Esophagus (tissue), 2 donors: ENCODE measurements at regions not wholly inside any gene's neighbourhood (a gene's known extent, or its start where the extent isn't known, plus 50 kb on each side); places are given as distances from the start of the nearest gene placed in this dataset.

Experiments used
- H3K27ac ChIP-seq, 2 donors: one replicate each; pipeline ENCODE4 v1.5.1; 2013; ENCODE audit warnings: low read depth in 2 of 2, mild to moderate bottlenecking in 2 of 2, inconsistent platforms in 1 of 2, low read length in 1 of 2, moderate library complexity in 1 of 2
- H3K27me3 ChIP-seq, 2 donors: one replicate each; pipeline ENCODE4 v1.6.1; 2013; ENCODE audit warnings: low read length in 2 of 2, control low read depth in 1 of 2, mild to moderate bottlenecking in 1 of 2; ENCODE audit not compliant: insufficient read depth in 2 of 2, control insufficient read depth in 1 of 2
- H3K36me3 ChIP-seq, 2 donors: one replicate each; pipeline ENCODE4 v1.6.1; 2013; ENCODE audit warnings: low read length in 1 of 2; ENCODE audit not compliant: control insufficient read depth in 2 of 2, insufficient read depth in 2 of 2
- H3K4me1 ChIP-seq, 2 donors: one replicate each; pipeline ENCODE4 v1.6.1; 2013; ENCODE audit warnings: low read length in 1 of 2; ENCODE audit not compliant: control insufficient read depth in 2 of 2, insufficient read depth in 2 of 2
- H3K4me3 ChIP-seq, 2 donors: one replicate each; pipeline ENCODE4 v1.5.1; 2013; ENCODE audit warnings: low read length in 2 of 2, mild to moderate bottlenecking in 2 of 2, low read depth in 1 of 2, moderate library complexity in 1 of 2
- H3K9me3 ChIP-seq, 2 donors: one replicate each; pipeline ENCODE4 v1.6.1; 2013; ENCODE audit warnings: mild to moderate bottlenecking in 2 of 2, low read depth in 1 of 2, low read length in 1 of 2, moderate library complexity in 1 of 2; ENCODE audit not compliant: control insufficient read depth in 2 of 2, insufficient read depth in 1 of 2
- WGBS, 2 donors: extraction: QIAGEN DNeasy Blood & Tissue Kit; methylation state at CpG; one replicate each; pipeline ENCODE4 v1.1.7; 2013; 5-methylcytosine and 5-hydroxymethylcytosine counted together
- donor health status: healthy with polysubstance abuse.
- donor health status: Bipolar disorder and iron deficiency.

DNA sequence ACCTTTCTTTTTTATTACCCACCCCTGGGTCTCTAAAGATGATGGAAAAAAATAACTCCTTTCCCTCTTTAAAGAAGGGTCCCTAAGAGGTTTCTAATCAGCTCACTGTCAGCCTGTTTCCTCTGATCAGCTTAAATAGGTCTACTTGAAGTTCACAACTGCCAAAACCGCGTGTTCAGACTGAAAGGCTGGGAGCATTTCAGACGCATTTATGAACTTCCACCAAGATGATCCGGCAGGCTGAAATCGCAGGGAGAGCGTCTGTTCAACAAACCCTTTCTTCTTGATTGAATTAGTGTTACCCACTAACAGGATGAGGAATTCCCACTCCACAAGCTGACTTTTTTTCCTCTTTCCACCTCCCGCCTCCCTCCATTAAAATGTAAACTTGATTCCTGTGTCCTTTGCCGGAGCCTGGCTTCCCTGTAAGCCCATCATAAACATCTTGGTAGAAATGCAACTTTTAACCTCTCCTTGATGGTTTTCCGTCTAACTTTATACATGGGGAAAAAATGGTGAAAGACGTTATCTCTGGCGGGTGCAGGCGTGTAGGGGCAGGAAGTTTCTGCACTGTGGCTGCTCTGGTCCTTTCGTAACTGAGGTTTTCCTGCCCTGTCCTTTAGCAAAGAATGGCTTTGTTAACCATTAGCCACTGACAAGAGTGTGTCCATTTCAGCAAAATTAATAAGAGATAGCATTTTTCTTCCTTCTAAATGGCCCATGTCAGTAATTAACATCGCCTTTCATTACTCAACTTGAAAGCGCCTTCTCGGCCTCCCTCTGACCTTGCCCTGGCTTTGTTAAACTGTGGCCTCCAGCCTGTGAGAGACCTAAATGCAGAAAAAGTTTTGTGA lies 130.7 kb downstream of the BAMBI start:
- no peaks in the 10 kb centered on the region for H3K27me3 ChIP-seq
- WGBS, 2 donors: 50 to 52% methylated on average over 16 of the region's 16 CpGs
- peaks cover 0 to 2% of the 10 kb centered on the region in 2 donors for H3K4me1 ChIP-seq
- no peaks in the 10 kb centered on the region for H3K9me3 ChIP-seq
- no peaks in the 10 kb centered on the region for H3K36me3 ChIP-seq
- no peak overlapping the region for H3K27ac ChIP-seq
- no peak overlapping the region for H3K4me3 ChIP-seq

GRCh38 chr10:28808693-28809092 lies 131.4 kb downstream of the BAMBI start:
- Histone ChIP-seq H3K27me3 (no peaks in the 10 kb centered on the region), H3K4me1 (peaks cover 0 to 2% of the 10 kb centered on the region in 2 donors), H3K9me3 (no peaks in the 10 kb centered on the region), H3K4me3 (no peak overlapping the region), H3K27ac (no peak overlapping the region), H3K36me3 (no peaks in the 10 kb centered on the region)
- 83 to 87% methylated on average over 6 of the region's 6 CpGs for WGBS, 2 donors

DNA sequence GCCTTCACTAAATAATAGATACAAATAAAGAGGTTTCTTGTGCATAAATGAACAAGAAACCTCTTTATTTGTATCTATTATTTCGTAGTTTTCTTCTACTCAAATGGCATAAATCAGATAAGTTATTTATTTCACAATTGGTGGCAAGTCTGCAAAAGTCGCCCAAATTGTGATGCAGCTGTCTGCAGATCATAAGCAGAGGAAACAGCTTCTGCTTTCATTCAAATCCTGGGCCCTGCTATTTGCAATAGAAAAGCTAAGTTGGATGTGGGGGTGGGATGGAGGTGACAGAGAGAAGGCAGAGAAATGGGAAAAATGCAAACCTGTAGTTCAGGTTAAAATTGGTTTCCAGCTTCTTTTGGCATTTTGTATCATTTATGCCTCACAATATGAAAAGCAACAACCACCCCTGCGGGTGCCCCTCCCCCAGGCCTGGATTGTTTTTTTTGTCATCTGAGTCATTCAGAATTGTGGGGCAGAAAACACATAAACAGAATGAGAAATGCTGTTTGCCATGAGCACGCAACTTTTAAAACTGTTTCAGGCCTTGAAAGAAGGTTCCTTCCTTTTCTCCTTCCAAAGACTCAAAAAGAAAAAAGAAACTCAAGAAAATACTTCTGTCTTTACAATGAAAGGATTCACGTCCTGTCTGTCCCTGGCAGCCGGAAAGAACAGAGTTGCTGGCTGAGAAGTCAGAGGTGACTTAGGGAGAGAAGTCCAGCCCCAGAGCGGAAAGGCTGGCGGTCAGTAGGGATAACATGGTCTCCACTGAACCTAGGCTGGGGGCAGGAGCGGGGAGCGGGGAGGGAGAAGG lies 132.9 kb downstream of the BAMBI start:
- no peaks in the 10 kb centered on the region for H3K9me3 ChIP-seq
- no peaks in the 10 kb centered on the region for H3K27me3 ChIP-seq
- no peak overlapping the region for H3K27ac ChIP-seq
- no peak overlapping the region for H3K4me3 ChIP-seq
- no peaks in the 10 kb centered on the region for H3K36me3 ChIP-seq
- WGBS, 2 donors: 78 to 83% methylated on average over 10 of the region's 10 CpGs
- peaks cover 0 to 2% of the 10 kb centered on the region in 2 donors for H3K4me1 ChIP-seq

DNA sequence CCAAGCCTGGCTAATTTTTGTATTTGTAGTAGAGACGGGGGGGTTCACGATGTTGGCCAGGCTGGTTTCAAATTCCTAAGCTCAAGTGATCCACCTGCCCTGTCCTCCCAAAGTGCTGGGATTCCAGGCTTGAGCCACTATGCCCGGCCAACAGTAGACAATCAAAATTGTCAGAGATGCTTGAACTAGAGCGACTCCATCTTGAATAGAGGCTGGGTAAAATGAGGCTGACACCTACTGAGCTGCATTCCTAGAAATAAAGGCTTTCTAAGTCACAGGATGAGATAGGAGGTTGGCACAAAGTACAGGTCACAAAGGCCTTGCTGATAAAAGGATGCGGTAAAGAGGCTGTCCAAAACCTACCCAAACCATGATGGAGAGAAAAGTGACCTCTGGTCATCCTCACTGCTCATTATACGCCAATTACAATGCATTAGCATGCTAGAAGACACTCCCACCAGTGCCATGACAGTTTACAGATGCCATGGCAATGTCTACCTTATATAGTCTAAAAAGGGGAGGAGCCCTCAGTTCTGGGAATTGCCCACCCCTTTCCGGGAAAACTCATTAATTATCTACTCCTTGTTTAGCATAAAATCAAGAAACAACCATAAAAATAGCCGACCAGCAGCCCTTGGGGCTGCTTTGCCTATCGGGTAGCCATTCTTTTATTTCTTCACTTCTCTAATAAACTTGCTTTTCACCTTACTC lies 134.5 kb downstream of the BAMBI start:
- Histone ChIP-seq H3K4me3 (no peak overlapping the region), H3K4me1 (peaks cover 0 to 2% of the 10 kb centered on the region in 2 donors), H3K27ac (no peak overlapping the region), H3K27me3 (no peaks in the 10 kb centered on the region), H3K36me3 (no peaks in the 10 kb centered on the region), H3K9me3 (no peaks in the 10 kb centered on the region)
- WGBS, 2 donors: 81 to 86% methylated on average over 9 of the region's 9 CpGs

DNA sequence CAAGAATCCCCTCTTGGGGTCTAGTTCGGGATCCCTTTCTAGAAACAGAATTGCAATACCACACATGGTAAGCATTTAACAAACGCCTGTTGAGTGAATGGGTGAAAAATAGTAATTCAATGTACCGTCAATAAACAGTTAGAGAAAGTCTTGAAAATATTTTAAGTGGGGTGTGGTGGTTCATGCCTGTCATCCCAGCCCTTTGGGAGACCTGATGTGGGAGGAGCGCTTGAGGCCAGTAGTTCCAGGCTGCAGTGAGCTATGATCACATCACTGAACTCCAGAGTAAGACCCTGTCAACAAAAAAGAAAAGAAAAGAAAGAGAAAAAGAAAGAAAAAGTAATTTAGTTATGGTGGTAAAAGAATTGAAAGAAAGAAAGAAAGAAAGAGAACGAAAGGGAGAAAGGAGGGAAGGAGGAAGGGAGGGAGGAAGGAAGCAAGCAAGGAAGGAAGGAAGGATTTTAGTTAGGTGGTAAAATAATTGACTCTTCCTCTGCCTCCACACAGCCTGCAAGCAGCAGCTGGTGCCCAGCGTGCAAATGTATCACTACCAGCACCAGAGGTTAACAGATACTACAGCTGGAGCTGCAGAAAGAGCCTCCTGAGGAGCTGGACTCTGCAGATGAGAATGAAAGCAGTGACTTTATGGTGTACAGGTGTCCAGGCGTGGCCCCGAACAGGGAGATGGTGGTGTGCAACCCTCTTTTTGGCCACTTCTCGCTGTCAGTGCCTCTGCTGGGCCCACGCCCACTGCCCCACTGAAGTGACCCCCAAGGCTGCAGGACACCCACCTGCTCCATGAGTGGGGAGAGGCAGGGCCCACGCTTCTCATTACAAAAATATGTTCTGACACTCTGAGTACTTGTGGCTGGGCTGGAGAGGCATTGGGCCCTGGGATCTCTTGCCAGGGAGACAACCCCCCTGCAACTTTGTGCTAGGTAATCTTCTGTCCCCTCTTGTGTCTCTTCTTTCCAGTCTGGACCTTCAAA lies 135.4 kb downstream of the BAMBI start:
- no peak overlapping the region for H3K27ac ChIP-seq
- peaks cover 0 to 2% of the 10 kb centered on the region in 2 donors for H3K4me1 ChIP-seq
- no peak overlapping the region for H3K4me3 ChIP-seq
- no peaks in the 10 kb centered on the region for H3K9me3 ChIP-seq
- H3K27me3 ChIP-seq: no peaks in the 10 kb centered on the region
- no peaks in the 10 kb centered on the region for H3K36me3 ChIP-seq
- WGBS, 2 donors: 66 to 75% methylated on average over 11 of the region's 11 CpGs

- no peaks in the 10 kb centered on the region for H3K9me3 ChIP-seq
- no peak overlapping the region for H3K4me3 ChIP-seq
- no peaks in the 10 kb centered on the region for H3K27me3 ChIP-seq
- 97 to 98% methylated on average over 37 of the region's 37 CpGs for WGBS, 2 donors
- H3K4me1 ChIP-seq: peaks cover 0 to 2% of the 10 kb centered on the region in 2 donors
- no peak overlapping the region for H3K27ac ChIP-seq
- H3K36me3 ChIP-seq: no peaks in the 10 kb centered on the region
These were observed 138.4 kb downstream of the BAMBI start for GRCh38 chr10:28815681-28816080.

DNA sequence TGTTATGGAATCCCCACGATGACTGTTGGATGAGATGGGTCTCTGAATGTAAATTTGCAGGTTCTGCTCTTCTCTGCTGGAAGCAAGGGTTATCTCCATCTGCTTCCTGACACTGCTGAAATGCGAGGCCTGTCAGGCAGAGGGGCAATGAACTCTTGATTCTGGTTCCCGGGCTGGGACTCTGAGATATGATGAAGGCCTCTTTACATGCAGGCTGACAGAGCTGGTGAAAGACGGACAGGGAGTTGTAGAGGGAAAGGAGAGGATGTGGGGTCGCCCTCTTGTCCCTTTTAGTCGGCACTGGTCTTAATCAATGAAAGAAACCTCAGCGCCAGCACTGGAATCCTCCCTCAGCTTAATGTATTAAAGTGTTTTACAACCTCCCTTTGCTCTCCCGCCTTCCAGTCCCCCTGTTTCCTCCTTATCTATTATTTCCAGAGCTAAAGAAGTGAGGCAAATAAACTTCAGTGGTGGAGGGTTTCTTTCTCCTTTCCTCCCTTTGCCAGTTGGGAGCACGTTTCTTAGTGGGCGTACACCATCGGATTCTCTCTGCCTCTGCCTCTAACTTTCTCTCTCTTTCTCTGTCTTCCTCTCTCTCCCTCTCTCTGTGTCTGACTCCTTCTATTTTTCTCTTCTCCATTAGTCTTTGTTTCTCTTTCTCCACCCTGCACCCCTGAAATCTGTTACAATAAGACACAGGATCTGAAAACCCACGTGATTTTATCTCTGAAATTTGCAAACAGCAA lies 145.6 kb downstream of the BAMBI start:
- WGBS, 2 donors: 64 to 66% methylated on average over 12 of the region's 12 CpGs
- Histone ChIP-seq H3K9me3 (no peaks in the 10 kb centered on the region), H3K36me3 (no peaks in the 10 kb centered on the region), H3K4me1 (no peaks in the 10 kb centered on the region), H3K27ac (no peak overlapping the region), H3K4me3 (no peak overlapping the region), H3K27me3 (no peaks in the 10 kb centered on the region)

- H3K4me3 ChIP-seq: no peak overlapping the region
- no peaks in the 10 kb centered on the region for H3K36me3 ChIP-seq
- H3K9me3 ChIP-seq: no peaks in the 10 kb centered on the region
- 65 to 66% methylated on average over 1 of the region's 1 CpG for WGBS, 2 donors
- H3K4me1 ChIP-seq: no peaks in the 10 kb centered on the region
- no peak overlapping the region for H3K27ac ChIP-seq
- no peaks in the 10 kb centered on the region for H3K27me3 ChIP-seq
These were observed 146.3 kb downstream of the BAMBI start for GRCh38 chr10:28823501-28824075.
